ENCODE measurements at regions not wholly inside any gene's neighbourhood (a gene's known extent, or its start where the extent isn't known, plus 50 kb on each side); places are given as distances from the start of the nearest gene placed in this dataset.

DNA sequence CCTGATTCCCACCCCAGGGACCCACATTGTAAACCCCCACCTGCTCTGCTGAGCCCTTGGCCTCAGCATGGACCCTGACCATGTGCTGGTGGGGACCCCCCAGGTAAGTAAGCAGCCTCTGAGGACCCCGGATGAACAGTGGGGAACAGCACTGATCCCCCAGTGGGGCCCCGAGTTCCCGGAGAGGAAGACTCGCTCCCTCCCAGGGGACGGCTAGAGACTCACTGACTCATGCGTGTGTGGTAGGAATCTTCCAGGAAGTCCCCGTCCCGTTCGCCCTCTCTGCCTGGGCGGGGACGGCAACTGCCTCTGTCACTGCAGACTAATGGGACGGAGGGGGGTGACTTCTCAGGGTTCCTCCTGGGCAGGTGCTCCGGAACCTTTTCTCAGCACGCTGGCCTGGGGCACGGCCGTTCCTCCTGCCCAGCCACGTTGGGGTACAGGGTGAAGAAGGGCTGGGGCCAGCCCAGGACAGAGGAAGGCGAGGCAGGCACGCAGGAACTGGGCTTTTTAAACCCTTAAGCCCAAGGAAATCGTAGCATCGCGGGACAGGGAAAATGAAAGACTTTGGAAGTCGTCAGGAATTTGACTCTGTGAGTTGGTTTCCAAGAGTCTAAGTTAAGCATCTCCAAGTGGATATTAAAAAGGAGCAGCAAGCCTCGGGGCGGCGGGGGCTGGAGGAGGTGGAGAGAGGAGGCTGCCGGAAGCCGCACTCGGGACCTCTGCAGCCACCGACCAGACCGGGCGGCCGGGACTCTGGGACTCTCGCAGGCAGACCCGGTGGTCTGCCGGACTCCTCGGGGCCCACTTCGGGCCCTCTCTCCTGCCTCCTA lies 178.7 kb downstream of the SEC14L1 start:
- peak; percentile 97 for DNase-seq (ENCODE audit: low read depth)
- peaks cover 60% of the 10 kb centered on the region for H3K4me1 ChIP-seq (ENCODE audit: control insufficient read depth, insufficient read depth, low read length)
- H3K4me3 ChIP-seq (ENCODE audit: low read length), result peak overlapping the region; percentile 92
- H3K9me3 ChIP-seq (ENCODE audit: control insufficient read depth, low read length), result no peaks in the 10 kb centered on the region
- peak overlapping the region; percentile 96 for H3K9ac ChIP-seq (ENCODE audit: low read length)
- H3K36me3 ChIP-seq (ENCODE audit: control insufficient read depth, insufficient read depth, low read length, severe bottlenecking), result no peaks in the 10 kb centered on the region
- no peaks in the 10 kb centered on the region for H3K27me3 ChIP-seq (replicated peaks; ENCODE audit: control insufficient read depth, insufficient read depth, low read length)

DNA sequence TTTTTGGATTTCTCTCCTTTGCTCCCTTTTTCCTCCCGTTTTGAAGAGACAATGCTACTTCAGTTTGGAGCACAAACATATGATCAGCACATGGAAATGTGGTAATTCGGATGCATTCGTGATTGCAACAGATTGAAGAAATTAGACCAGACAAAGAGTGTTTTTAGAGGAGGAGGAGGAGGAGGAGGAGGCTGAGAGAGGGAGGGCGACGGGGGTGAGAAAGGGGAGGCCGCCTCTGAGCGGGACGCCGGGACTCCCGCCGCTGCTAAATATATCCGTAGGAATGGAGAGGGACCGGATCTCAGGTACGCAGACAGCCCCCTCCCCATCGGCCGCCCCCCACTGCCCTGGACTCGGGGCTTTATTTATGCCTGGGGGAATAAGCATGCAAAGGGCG lies 179.3 kb downstream of the SEC14L1 start:
- Histone ChIP-seq H3K27me3 (replicated peaks; ENCODE audit: control insufficient read depth, insufficient read depth, low read length) (no peaks in the 10 kb centered on the region), H3K9ac (ENCODE audit: low read length) (peak overlapping the region; percentile 96), H3K9me3 (ENCODE audit: control insufficient read depth, low read length) (no peaks in the 10 kb centered on the region), H3K4me3 (ENCODE audit: low read length) (peak overlapping the region; percentile 92), H3K4me1 (ENCODE audit: control insufficient read depth, insufficient read depth, low read length) (peaks cover 63% of the 10 kb centered on the region), H3K36me3 (ENCODE audit: control insufficient read depth, insufficient read depth, low read length, severe bottlenecking) (no peaks in the 10 kb centered on the region)
- peak; percentile 86 for DNase-seq (ENCODE audit: low read depth)

DNA sequence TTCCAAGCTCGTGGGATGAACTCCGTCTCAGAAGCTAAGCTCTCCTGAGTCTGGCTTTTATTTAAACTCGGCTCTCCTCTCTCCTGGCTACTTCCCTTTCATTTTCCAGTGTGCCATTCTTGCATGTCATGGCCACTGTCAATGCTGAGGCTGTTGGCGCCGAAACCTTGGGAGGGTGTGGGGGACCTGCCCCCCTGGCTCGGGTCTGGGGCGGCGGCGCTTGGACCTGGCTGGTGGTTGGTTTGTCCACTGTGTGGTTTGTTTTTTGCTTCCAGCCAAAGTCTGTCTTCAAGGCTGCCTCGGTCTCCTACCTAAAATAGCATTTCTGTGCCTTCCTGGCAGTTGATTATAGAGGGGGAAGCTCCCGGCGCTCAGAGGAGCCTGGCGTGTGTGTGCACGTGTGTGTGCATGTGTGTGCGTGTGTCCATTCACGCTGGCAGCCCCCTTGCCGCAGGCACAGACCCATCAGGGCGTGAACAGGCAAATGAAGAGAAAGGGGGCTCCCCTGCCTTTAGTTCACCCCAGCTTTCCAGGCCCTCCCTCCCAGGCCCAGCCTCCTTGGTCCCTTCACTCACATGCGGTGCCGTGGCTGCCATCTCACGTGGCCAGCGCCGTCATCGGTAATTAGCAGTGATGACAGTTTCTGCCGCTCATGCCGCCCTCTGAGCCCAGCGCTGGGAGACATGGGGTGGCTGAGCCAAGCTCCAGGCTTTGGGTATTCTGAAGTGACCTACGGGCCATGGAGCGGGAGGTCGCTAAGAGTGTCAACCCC lies 179.9 kb downstream of the SEC14L1 start:
- no peaks in the 10 kb centered on the region for H3K36me3 ChIP-seq (ENCODE audit: control insufficient read depth, insufficient read depth, low read length, severe bottlenecking)
- H3K9ac ChIP-seq (ENCODE audit: low read length), result peak overlapping the region; percentile 96
- peak overlapping the region; percentile 92 for H3K4me3 ChIP-seq (ENCODE audit: low read length)
- DNase-seq (ENCODE audit: low read depth), result peak; percentile 85
- H3K27me3 ChIP-seq (replicated peaks; ENCODE audit: control insufficient read depth, insufficient read depth, low read length), result no peaks in the 10 kb centered on the region
- no peaks in the 10 kb centered on the region for H3K9me3 ChIP-seq (ENCODE audit: control insufficient read depth, low read length)
- peaks cover 65% of the 10 kb centered on the region for H3K4me1 ChIP-seq (ENCODE audit: control insufficient read depth, insufficient read depth, low read length)

DNA sequence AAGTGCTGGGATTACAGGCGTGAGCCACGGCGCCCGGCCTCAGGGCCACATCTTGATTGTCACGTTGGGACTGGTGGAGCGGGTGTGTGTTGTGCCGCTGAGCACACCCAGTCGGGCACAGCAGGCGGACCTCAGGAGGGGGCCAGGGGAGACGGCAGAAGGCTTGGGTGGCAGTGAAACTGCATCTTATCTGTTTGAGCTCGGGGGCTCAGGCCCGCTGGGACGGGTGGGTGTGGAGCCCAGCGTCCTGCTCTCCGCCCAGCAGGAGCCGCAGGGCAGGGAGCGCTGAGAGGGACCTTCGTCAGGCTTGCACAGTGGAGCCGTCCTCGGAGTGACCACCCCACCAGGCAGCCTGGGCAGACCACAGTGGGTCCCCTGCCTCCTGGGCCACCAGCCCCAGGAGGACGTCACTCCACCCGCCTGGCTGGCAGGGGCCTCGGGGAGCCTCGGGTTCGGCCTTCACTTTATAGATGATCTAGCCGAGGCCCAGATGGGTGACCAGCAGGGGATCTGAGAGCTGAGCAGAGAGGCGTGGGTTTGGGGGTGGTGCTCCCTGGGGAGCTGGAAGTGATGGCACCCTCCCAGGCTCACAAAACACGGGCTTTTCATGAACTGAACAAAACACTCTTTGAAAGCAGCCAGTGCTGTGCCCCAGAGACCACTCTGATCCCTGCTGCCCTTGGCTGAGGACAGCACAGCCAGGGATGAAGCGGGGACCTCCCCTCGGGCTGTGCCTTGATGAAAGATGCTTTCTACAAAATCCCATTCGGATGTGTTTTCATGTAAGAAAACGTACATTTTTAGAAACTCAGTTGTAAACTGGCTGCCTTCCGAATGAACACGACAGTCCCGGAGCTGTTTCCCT lies 181.1 kb downstream of the SEC14L1 start:
- Histone ChIP-seq H3K4me3 (ENCODE audit: low read length) (peak overlapping the region; percentile 92), H3K27me3 (replicated peaks; ENCODE audit: control insufficient read depth, insufficient read depth, low read length) (no peaks in the 10 kb centered on the region), H3K36me3 (ENCODE audit: control insufficient read depth, insufficient read depth, low read length, severe bottlenecking) (peaks cover 7% of the 10 kb centered on the region), H3K9me3 (ENCODE audit: control insufficient read depth, low read length) (no peaks in the 10 kb centered on the region), H3K4me1 (ENCODE audit: control insufficient read depth, insufficient read depth, low read length) (peaks cover 61% of the 10 kb centered on the region), H3K9ac (ENCODE audit: low read length) (peak overlapping the region; percentile 96)
- DNase-seq (ENCODE audit: low read depth), result peak; percentile 38

DNA sequence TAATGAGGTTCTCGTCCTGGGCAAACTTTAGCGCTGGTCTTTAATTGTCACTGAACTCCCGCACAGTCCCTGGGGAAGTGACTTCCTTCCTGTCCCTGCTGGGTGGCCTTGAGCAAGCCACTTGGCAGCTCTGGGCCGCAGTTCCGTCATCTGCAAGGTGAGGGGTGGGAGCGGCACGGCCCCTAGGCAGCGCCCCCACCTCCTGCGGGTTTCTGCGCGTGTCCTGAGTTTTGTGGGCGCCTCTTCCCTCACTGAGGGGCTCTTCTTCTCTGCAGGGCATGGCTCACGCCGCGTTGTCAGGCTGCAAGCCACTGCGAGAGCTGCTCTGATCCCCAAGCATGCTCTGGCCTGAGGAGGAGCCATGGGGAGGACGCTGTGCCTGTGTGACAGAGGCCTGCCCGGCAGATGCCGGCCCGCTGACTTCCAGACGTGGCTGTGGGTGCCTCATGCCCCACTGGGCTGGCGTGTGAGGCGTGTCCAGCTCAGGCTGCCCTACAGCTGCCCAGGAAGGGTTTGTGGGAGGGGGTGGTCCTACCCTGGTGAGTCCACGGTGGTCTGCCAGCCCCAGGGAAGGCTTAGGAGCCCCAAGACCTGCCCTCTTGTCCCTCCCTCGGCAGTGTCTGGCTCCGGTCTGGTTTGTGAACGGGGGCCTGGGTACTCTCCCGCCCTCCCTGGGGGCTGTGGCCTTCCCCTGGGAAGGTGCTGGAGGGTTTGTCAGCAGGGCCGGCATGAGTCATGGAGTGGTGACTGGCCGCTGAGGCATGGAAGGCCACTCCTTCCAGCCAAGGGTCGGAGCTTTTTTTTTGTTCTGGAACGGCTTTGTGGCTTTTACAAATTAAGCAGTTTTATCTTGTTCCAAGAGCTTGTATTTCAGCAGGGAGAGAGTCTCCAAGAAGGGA lies 182.0 kb downstream of the SEC14L1 start:
- no peaks in the 10 kb centered on the region for H3K27me3 ChIP-seq (replicated peaks; ENCODE audit: control insufficient read depth, insufficient read depth, low read length)
- H3K9me3 ChIP-seq (ENCODE audit: control insufficient read depth, low read length), result no peaks in the 10 kb centered on the region
- H3K9ac ChIP-seq (ENCODE audit: low read length), result peak overlapping the region; percentile 96
- DNase-seq (ENCODE audit: low read depth), result peak; percentile 98
- peaks cover 58% of the 10 kb centered on the region for H3K4me1 ChIP-seq (ENCODE audit: control insufficient read depth, insufficient read depth, low read length)
- H3K36me3 ChIP-seq (ENCODE audit: control insufficient read depth, insufficient read depth, low read length, severe bottlenecking), result peaks cover 9% of the 10 kb centered on the region
- H3K4me3 ChIP-seq (ENCODE audit: low read length), result peak overlapping the region; percentile 92

DNA sequence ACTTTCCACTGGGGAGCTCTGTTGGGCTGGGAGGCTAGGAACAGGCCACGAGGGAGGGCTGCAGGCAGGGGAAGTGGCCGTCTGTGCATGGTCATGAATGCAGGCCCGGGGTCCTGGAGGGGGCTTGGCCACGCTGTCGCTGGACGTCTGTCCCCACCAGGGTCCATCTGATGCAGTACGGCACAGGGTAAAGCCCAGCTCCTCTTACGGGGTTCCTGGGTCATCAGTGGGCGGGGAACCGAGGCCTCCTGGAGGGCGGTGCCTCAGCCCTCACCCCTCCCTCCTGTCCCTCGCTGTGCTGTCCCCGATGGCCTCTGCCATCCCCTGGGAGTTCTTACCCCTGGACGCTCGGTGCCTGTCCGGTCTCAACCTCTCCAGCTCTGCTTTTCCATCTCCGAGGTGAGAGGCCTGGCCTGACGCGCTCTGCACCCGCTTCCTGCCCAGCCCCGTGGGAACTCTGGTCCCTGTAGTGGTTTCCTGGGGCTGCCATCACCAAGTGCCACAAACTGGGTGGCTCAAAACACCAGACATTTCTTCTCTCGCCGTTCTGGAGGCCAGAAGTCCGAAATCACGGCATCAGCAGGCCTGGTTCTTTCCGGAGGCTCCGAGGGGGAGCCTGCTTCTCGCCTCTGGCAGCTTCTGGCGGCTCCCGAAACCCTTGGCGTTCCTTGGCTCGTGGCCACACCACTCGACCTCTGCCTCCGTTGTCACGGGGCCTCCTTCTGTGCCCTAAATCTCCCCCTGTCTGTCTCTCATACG lies 182.8 kb downstream of the SEC14L1 start:
- Histone ChIP-seq H3K27me3 (replicated peaks; ENCODE audit: control insufficient read depth, insufficient read depth, low read length) (no peaks in the 10 kb centered on the region), H3K36me3 (ENCODE audit: control insufficient read depth, insufficient read depth, low read length, severe bottlenecking) (peaks cover 12% of the 10 kb centered on the region), H3K4me3 (ENCODE audit: low read length) (peak overlapping the region; percentile 92), H3K4me1 (ENCODE audit: control insufficient read depth, insufficient read depth, low read length) (peaks cover 51% of the 10 kb centered on the region), H3K9me3 (ENCODE audit: control insufficient read depth, low read length) (no peaks in the 10 kb centered on the region), H3K9ac (ENCODE audit: low read length) (peak overlapping the region; percentile 96)
- peak; percentile 46 for DNase-seq (ENCODE audit: low read depth)

DNA sequence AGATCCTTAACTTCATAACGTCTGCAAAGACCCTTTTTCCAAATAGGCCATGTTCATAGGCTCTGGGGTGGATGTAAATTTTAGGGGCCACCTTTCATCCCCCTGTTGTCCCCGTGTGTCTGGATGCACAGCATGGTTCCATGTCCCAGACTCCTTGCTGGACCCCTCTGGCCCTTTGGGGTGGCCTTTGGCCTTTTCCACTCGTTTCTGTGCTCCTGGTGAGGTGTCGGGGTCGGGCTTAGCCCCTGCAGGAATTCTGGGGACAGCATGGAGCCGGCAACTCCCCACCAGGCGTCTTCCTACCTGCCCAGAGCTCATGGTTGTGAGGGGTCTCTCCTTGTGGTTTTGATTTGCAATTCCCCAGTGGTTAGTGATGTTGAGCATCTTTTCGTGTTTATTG lies 183.5 kb downstream of the SEC14L1 start:
- H3K9ac ChIP-seq (ENCODE audit: low read length), result peak overlapping the region; percentile 96
- no peak for DNase-seq (ENCODE audit: low read depth)
- peak overlapping the region; percentile 92 for H3K4me3 ChIP-seq (ENCODE audit: low read length)
- no peaks in the 10 kb centered on the region for H3K9me3 ChIP-seq (ENCODE audit: control insufficient read depth, low read length)
- H3K27me3 ChIP-seq (replicated peaks; ENCODE audit: control insufficient read depth, insufficient read depth, low read length), result no peaks in the 10 kb centered on the region
- peaks cover 12% of the 10 kb centered on the region for H3K36me3 ChIP-seq (ENCODE audit: control insufficient read depth, insufficient read depth, low read length, severe bottlenecking)
- peaks cover 45% of the 10 kb centered on the region for H3K4me1 ChIP-seq (ENCODE audit: control insufficient read depth, insufficient read depth, low read length)

DNA sequence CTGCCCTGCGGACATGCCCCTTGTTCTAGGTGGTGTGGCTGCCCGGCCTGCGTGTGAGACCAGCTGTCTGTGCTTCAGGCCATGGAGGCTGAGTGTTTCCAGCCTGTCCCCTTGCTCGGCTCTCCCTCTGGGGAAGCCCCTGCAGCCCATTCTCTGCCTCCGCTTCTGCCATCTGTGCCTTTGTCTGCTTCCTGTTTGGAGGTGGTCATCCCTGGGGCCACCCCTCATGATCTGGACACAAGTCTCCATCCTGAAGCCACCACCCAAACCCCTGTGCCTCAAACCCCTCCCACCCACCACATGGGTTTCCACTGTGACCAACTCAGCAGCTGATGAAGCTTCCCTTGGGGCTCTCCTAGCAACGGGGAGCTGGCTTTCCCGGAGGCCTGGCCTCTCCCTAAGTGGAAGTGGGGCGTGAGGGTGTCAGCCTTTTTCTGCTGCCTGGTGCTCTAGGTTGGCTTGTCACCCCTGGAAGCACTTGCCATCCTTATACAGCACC lies 184.9 kb downstream of the SEC14L1 start:
- peak overlapping the region; percentile 47 for H3K4me3 ChIP-seq (ENCODE audit: low read length)
- DNase-seq (ENCODE audit: low read depth), result peak; percentile 39

DNA sequence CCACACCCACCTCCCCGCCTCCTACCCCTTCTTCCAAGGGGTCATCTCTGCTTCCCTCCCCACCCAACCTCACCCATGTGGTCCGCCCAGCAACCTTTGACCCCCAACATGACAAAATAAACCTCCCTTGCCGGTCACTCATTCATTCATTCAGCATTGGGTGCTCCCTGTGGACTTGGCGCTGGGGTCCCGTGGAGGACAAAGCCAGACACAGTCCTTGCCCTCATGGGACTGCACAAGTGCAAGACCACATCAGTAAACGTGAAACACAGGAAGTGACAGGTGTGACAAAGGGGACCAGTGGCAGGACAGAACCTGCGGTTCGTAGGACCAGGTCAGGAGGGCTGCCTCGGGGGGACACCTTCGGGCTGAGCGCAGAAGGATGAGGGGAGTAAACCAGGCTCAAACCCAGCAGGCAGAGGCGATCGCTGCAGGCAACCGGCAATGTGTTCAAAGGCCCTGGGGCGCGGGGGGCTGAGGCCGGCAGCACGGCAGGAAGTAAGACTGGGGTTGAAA lies 185.4 kb downstream of the SEC14L1 start:
- no peak for DNase-seq (ENCODE audit: low read depth)
- Histone ChIP-seq H3K36me3 (ENCODE audit: control insufficient read depth, insufficient read depth, low read length, severe bottlenecking) (peaks cover 12% of the 10 kb centered on the region), H3K4me3 (ENCODE audit: low read length) (no peak overlapping the region), H3K9me3 (ENCODE audit: control insufficient read depth, low read length) (no peaks in the 10 kb centered on the region), H3K4me1 (ENCODE audit: control insufficient read depth, insufficient read depth, low read length) (peaks cover 44% of the 10 kb centered on the region), H3K27me3 (replicated peaks; ENCODE audit: control insufficient read depth, insufficient read depth, low read length) (no peaks in the 10 kb centered on the region), H3K9ac (ENCODE audit: low read length) (peak overlapping the region; percentile 57)

More for the DNA sequence above, 184.9 kb downstream of the SEC14L1 start:
- Histone ChIP-seq H3K36me3 (ENCODE audit: control insufficient read depth, insufficient read depth, low read length, severe bottlenecking) (peaks cover 12% of the 10 kb centered on the region), H3K4me1 (ENCODE audit: control insufficient read depth, insufficient read depth, low read length) (peaks cover 42% of the 10 kb centered on the region), H3K9me3 (ENCODE audit: control insufficient read depth, low read length) (no peaks in the 10 kb centered on the region), H3K27me3 (replicated peaks; ENCODE audit: control insufficient read depth, insufficient read depth, low read length) (no peaks in the 10 kb centered on the region), H3K9ac (ENCODE audit: low read length) (peak overlapping the region; percentile 57)

Measured in adipocyte (in vitro differentiated cells).